ENCODE measurements at regions not wholly inside any gene's neighbourhood (a gene's known extent, or its start where the extent isn't known, plus 50 kb on each side); places are given as distances from the start of the nearest gene placed in this dataset.

DNA sequence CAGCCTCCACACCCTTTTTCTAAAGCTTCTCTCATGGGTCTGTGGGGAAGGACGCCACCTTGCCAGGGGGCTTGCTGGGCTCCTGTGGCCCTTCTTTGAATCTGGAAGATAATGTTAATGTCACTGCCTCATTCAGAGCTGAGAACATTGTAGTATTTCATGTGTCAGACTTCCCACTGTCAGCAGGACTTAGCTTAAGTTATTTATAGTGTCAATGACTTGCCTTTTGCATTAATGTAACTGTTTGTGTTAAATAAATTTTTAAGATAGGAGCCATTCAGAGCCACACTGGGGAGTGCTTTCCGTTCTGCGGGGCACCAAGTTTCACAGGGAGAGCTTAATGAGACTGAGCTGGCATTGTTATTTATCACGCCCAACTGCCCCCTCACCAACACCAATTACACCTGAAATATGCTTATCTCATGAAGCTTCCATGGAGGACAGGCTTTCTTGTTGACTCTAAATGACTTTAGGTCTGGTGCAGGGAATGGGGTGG lies 226.9 kb upstream of the UBL3 start:
- Histone ChIP-seq H3K9me3 (peaks cover 0 to 5% (median 0%) of the 10 kb centered on the region in 3 donors), H3K27ac (no peak overlapping the region), H3K36me3 (no peaks in the 10 kb centered on the region), H3K4me3 (no peak overlapping the region), H3K27me3 (no peaks in the 10 kb centered on the region), H3K4me1 (no peaks in the 10 kb centered on the region)
- ATAC-seq: no peak
- no peak for TF ChIP-seq POLR2AphosphoS5 (IDR thresholded peaks at IDR 0.05)
- no peak for TF ChIP-seq POLR2A (IDR thresholded peaks at IDR 0.05)
- no peak for TF ChIP-seq EP300 (IDR thresholded peaks at IDR 0.05)
- TF ChIP-seq, protein P1, sequence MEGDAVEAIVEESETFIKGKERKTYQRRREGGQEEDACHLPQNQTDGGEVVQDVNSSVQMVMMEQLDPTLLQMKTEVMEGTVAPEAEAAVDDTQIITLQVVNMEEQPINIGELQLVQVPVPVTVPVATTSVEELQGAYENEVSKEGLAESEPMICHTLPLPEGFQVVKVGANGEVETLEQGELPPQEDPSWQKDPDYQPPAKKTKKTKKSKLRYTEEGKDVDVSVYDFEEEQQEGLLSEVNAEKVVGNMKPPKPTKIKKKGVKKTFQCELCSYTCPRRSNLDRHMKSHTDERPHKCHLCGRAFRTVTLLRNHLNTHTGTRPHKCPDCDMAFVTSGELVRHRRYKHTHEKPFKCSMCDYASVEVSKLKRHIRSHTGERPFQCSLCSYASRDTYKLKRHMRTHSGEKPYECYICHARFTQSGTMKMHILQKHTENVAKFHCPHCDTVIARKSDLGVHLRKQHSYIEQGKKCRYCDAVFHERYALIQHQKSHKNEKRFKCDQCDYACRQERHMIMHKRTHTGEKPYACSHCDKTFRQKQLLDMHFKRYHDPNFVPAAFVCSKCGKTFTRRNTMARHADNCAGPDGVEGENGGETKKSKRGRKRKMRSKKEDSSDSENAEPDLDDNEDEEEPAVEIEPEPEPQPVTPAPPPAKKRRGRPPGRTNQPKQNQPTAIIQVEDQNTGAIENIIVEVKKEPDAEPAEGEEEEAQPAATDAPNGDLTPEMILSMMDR (IDR thresholded peaks at IDR 0.05): no peak
- 65 to 92% methylated on average over 2 to 4 of the region's 4 CpGs for WGBS, 2 donors (ENCODE audit: low coverage in 1 of 2)

GRCh38 chr13:30074955-30075614 lies 224.7 kb upstream of the UBL3 start:
- no peak for ATAC-seq
- Histone ChIP-seq H3K4me3 (no peak overlapping the region), H3K27ac (no peak overlapping the region), H3K36me3 (no peaks in the 10 kb centered on the region), H3K9me3 (no peaks in the 10 kb centered on the region), H3K27me3 (no peaks in the 10 kb centered on the region), H3K4me1 (no peaks in the 10 kb centered on the region)
- 80% methylated on average over 6 of the region's 10 CpGs for WGBS, 2 donors (ENCODE audit: low coverage in 1 of 2)
- no peak for TF ChIP-seq EP300 (IDR thresholded peaks at IDR 0.05)
- TF ChIP-seq, protein P1 (IDR thresholded peaks at IDR 0.05): no peak

DNA sequence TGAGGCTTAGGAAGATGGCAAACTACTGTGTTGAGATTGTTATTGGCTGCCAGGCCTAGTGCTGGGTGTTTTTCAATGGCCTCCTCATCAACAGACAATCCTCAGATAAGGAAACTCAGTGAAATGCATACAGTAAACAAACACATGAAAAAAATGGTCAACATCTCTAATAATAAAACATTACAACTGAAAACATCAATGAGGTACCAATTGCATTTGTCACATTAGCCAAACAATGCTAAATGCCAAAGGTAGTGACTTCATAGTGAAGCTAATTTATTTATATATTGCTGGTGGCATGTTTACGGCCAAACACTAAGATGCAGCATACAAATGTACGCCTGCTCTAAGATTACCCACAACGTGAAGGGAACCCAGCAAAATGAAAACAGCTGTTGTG lies 224.0 kb upstream of the UBL3 start:
- H3K27me3 ChIP-seq: no peaks in the 10 kb centered on the region
- H3K36me3 ChIP-seq: no peaks in the 10 kb centered on the region
- no peak overlapping the region for H3K4me3 ChIP-seq
- H3K27ac ChIP-seq: no peak overlapping the region
- no peaks in the 10 kb centered on the region for H3K9me3 ChIP-seq
- no peak for TF ChIP-seq POLR2A (IDR thresholded peaks at IDR 0.05)
- no peak for TF ChIP-seq EP300 (IDR thresholded peaks at IDR 0.05)
- no peak for TF ChIP-seq POLR2AphosphoS5 (IDR thresholded peaks at IDR 0.05)
- TF ChIP-seq, protein P1 (IDR thresholded peaks at IDR 0.05): no peak
- H3K4me1 ChIP-seq: no peaks in the 10 kb centered on the region
- WGBS, 2 donors (ENCODE audit: low coverage in 1 of 2): 74 to 84% methylated on average over 3 of the region's 3 CpGs
- ATAC-seq: no peak

DNA sequence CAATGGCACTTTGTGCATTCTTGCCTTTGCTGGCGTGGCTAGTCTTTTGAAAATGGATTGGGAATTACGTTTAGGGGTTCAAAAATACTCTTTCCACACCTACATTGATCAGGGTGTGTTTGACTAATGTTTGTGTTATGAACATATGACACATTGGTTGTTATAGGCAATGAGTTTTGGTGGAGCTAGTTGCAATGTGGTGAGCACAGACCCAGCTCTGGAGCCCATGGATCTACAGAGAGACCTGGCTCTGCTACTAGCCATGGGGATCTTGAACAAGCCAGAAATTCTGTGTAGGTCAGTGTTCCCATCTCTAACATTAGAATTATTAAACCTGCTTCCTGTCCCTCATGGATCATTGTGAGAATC lies 222.4 kb upstream of the UBL3 start:
- Histone ChIP-seq H3K36me3 (no peaks in the 10 kb centered on the region), H3K4me3 (no peak overlapping the region), H3K27ac (no peak overlapping the region), H3K4me1 (no peaks in the 10 kb centered on the region), H3K27me3 (no peaks in the 10 kb centered on the region), H3K9me3 (no peaks in the 10 kb centered on the region)
- TF ChIP-seq, protein P1 (IDR thresholded peaks at IDR 0.05): no peak
- TF ChIP-seq POLR2A (IDR thresholded peaks at IDR 0.05): no peak
- no peak for TF ChIP-seq EP300 (IDR thresholded peaks at IDR 0.05)
- TF ChIP-seq POLR2AphosphoS5 (IDR thresholded peaks at IDR 0.05): no peak
- ATAC-seq: no peak
- 59% methylated on average over 2 of the region's 2 CpGs; no CpG with 5 or more reads in 1 of the 2 donors for WGBS, 2 donors (ENCODE audit: low coverage in 1 of 2)
